A673 (cell line): ENCODE measurements at regions not wholly inside any gene's neighbourhood (a gene's known extent, or its start where the extent isn't known, plus 50 kb on each side); places are given as distances from the start of the nearest gene placed in this dataset.

ENCODE experiments used
- CTCF ChIP-seq: fragments of 300-800, 200-600 bp; sonication (generic); conservative IDR thresholded peaks from 2 replicates; pipeline ENCODE4 v1.5.1; 2017; ENCODE audit warnings: low read depth, mild to moderate bottlenecking, antibody characterized with exemption, low read length, moderate library complexity, mixed read lengths
- EZH2 ChIP-seq: fragments of 200-600 bp; sonication (generic); IDR thresholded peaks from 2 replicates; pipeline ENCODE4 v1.6.1; 2017; ENCODE audit warnings: borderline replicate concordance, low read depth, mild to moderate bottlenecking, mixed read lengths, antibody characterized with exemption, low read length; ENCODE audit not compliant: poor library complexity, severe bottlenecking

GRCh38 chr4:170398218-170398617, 308.5 kb upstream of the AADAT start:
- TF ChIP-seq CTCF = no peak
- TF ChIP-seq EZH2 = no peak
